ENCODE measurements at regions not wholly inside any gene's neighbourhood (a gene's known extent, or its start where the extent isn't known, plus 50 kb on each side); places are given as distances from the start of the nearest gene placed in this dataset.

DNA sequence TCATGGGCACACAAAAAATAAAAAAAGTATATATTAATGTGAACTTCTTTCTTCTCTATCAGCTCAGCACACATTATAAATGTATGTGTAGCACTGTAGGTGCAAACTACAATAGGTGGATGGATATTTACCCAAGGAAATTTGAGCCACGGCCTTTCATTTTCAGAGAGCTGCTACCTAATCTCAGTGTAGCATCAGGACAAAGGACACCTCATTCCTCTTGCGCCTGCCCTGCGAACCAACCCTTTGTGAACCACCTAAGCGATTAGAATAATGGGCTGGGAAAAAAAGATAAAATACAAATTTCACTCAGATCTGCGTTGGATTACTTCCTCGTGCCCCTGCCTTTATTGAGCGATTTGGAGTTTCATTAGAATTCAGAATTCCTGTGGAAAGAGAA lies 263.2 kb downstream of the NR2F2 start:
- Histone ChIP-seq H3K27me3 (no peaks in the 10 kb centered on the region), H3K36me3 (no peaks in the 10 kb centered on the region), H3K4me1 (ENCODE audit: insufficient read depth) (no peaks in the 10 kb centered on the region), H3K4me3 (no peak overlapping the region), H3K9me3 (no peaks in the 10 kb centered on the region), H3K27ac (no peak overlapping the region)
- intact Hi-C loops (cut with DNase I), result no loop called here
- WGBS, 3 donors, result 75 to 82% (median 75%) methylated on average over 7 of the region's 7 CpGs
- no peak for TF ChIP-seq POLR2A (IDR thresholded peaks at IDR 0.05)
- TF ChIP-seq, protein P1, sequence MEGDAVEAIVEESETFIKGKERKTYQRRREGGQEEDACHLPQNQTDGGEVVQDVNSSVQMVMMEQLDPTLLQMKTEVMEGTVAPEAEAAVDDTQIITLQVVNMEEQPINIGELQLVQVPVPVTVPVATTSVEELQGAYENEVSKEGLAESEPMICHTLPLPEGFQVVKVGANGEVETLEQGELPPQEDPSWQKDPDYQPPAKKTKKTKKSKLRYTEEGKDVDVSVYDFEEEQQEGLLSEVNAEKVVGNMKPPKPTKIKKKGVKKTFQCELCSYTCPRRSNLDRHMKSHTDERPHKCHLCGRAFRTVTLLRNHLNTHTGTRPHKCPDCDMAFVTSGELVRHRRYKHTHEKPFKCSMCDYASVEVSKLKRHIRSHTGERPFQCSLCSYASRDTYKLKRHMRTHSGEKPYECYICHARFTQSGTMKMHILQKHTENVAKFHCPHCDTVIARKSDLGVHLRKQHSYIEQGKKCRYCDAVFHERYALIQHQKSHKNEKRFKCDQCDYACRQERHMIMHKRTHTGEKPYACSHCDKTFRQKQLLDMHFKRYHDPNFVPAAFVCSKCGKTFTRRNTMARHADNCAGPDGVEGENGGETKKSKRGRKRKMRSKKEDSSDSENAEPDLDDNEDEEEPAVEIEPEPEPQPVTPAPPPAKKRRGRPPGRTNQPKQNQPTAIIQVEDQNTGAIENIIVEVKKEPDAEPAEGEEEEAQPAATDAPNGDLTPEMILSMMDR (IDR thresholded peaks at IDR 0.05), result no peak
- TF ChIP-seq EP300 (IDR thresholded peaks at IDR 0.05), result no peak
- DNase-seq, result no peak

DNA sequence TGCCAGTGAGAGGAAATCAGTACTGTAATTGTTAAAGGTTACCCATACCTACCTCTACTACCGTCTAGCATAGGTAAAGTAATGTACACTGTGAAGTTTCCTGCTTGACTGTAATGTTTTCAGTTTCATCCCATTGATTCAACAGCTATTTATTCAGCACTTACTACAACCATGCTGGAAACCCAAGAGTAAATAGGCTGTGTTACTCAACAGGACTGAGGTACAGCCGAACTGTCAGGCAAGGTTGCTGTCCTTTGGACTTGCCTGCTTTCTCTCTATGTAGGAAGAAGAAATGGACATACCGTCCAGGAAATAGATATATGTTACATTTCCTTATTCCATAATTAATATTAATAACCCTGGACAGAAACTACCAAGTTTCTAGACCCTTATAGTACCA lies 265.5 kb downstream of the NR2F2 start:
- H3K4me1 ChIP-seq (ENCODE audit: insufficient read depth), result no peaks in the 10 kb centered on the region
- no peaks in the 10 kb centered on the region for H3K36me3 ChIP-seq
- WGBS, 3 donors, result 85 to 92% (median 85%) methylated on average over 3 of the region's 3 CpGs
- H3K4me3 ChIP-seq, result no peak overlapping the region
- no peak overlapping the region for H3K27ac ChIP-seq
- H3K27me3 ChIP-seq, result no peaks in the 10 kb centered on the region
- intact Hi-C loops (cut with DNase I), result no loop called here
- TF ChIP-seq, protein P1 (IDR thresholded peaks at IDR 0.05), result no peak
- TF ChIP-seq EP300 (IDR thresholded peaks at IDR 0.05) (no peak), POLR2A (IDR thresholded peaks at IDR 0.05) (no peak)
- no peaks in the 10 kb centered on the region for H3K9me3 ChIP-seq
- DNase-seq, result no peak

DNA sequence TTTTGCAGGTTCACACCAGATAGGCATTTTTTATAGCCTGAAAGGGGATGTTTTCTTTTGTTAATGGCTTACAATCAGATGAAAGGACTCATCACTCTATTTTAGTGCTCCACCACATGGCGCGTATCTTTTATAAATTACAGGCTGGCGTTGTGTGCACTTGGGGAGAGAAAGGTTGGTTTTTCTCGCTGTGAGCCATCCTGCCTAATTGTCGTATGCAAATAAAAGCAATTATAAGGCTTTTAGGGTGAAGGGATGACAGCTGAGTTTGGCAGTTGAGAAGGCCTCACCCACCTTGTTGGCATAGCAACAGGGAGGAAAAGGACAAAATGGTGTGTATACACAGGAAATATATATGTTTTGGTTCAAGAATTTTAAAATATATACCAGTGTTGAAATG lies 268.0 kb downstream of the NR2F2 start:
- TF ChIP-seq POLR2A (IDR thresholded peaks at IDR 0.05) (no peak), EP300 (IDR thresholded peaks at IDR 0.05) (no peak)
- TF ChIP-seq, protein P1 (IDR thresholded peaks at IDR 0.05), result no peak
- H3K4me1 ChIP-seq (ENCODE audit: insufficient read depth), result no peaks in the 10 kb centered on the region
- intact Hi-C loops (cut with DNase I), result no loop called here
- no peaks in the 10 kb centered on the region for H3K36me3 ChIP-seq
- no peaks in the 10 kb centered on the region for H3K9me3 ChIP-seq
- H3K4me3 ChIP-seq, result no peak overlapping the region
- DNase-seq, result no peak
- H3K27me3 ChIP-seq, result no peaks in the 10 kb centered on the region
- no peak overlapping the region for H3K27ac ChIP-seq
- WGBS, 3 donors, result 80 to 83% (median 83%) methylated on average over 5 of the region's 5 CpGs

DNA sequence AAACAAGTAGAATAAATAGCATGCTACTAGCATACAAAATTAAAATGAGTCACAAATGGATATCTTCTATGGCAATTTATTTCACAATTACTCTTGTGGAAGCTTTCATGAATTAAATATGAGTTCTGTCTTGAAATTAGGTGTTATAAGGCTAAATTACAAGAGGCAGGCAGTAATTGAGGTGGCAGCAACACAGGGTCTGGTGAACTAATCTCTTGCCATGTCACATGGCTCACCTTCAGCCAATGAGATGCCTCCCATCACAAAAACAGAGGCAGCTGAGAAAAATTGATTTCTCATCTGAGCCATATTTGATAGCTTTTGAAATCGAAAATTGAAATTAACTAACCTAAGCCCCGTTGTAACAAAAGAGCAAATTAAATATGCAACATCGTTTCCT lies 268.8 kb downstream of the NR2F2 start:
- Histone ChIP-seq H3K4me1 (ENCODE audit: insufficient read depth) (no peaks in the 10 kb centered on the region), H3K9me3 (no peaks in the 10 kb centered on the region), H3K27me3 (no peaks in the 10 kb centered on the region), H3K27ac (no peak overlapping the region), H3K4me3 (no peak overlapping the region), H3K36me3 (no peaks in the 10 kb centered on the region)
- intact Hi-C loops (cut with DNase I), result no loop called here
- TF ChIP-seq POLR2A (IDR thresholded peaks at IDR 0.05) (no peak), EP300 (IDR thresholded peaks at IDR 0.05) (no peak)
- TF ChIP-seq, protein P1 (IDR thresholded peaks at IDR 0.05), result no peak
- 88 to 93% (median 90%) methylated on average over 3 of the region's 3 CpGs for WGBS, 3 donors
- DNase-seq, result no peak

DNA sequence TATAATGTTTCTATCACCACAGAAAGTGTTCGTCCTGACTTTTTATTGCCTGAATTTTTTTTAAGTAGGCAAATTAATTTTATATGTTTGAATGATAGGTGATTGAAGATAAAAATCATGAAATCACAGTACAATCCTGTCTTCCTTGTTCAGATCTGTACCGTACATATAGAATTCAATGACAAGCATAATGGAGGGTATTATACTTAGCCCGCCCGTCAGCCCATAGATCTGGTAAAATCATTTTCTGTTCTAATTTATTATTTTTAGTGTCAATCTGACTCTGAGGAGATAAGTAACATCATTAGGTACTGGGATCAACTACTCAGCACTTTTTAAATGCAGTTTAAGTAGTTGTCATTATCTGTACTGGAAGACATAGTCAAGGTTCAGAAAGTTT lies 269.9 kb downstream of the NR2F2 start:
- no peaks in the 10 kb centered on the region for H3K9me3 ChIP-seq
- intact Hi-C loops (cut with DNase I), result no loop called here
- no peaks in the 10 kb centered on the region for H3K36me3 ChIP-seq
- no peak overlapping the region for H3K4me3 ChIP-seq
- H3K27me3 ChIP-seq, result no peaks in the 10 kb centered on the region
- no peaks in the 10 kb centered on the region for H3K4me1 ChIP-seq (ENCODE audit: insufficient read depth)
- no peak for DNase-seq
- H3K27ac ChIP-seq, result no peak overlapping the region
- no peak for TF ChIP-seq EP300 (IDR thresholded peaks at IDR 0.05)
- TF ChIP-seq POLR2A (IDR thresholded peaks at IDR 0.05), result no peak
- TF ChIP-seq, protein P1 (IDR thresholded peaks at IDR 0.05), result no peak
- 91 to 96% (median 93%) methylated on average over 4 of the region's 4 CpGs for WGBS, 3 donors

All from ovary (tissue), 7 donors.